ENCODE measurements at regions not wholly inside any gene's neighbourhood (a gene's known extent, or its start where the extent isn't known, plus 50 kb on each side); places are given as distances from the start of the nearest gene placed in this dataset.

GRCh38 chr1:5492846-5493245, 499.4 kb downstream of the NPHP4 start:
- DNase-seq, result no peak

GRCh38 chr1:5491207-5491904, 500.9 kb downstream of the NPHP4 start:
- no peak for DNase-seq

- DNase-seq, result no peak
Measured at GRCh38 chr1:5490635-5491034, 501.6 kb downstream of the NPHP4 start.

GRCh38 chr1:5488448-5488847, 503.8 kb downstream of the NPHP4 start:
- DNase-seq, result no peak

- no peak for DNase-seq
Measured at GRCh38 chr1:5485968-5486696, 506.1 kb downstream of the NPHP4 start.

- DNase-seq, result no peak
Measured at GRCh38 chr1:5485436-5485835, 506.8 kb downstream of the NPHP4 start.

- no peak for DNase-seq
Measured at GRCh38 chr1:5484451-5485165, 507.6 kb downstream of the NPHP4 start.

GRCh38 chr1:5481889-5482288, 510.3 kb downstream of the NPHP4 start:
- no peak for DNase-seq

- no peak for DNase-seq
Measured at GRCh38 chr1:5480906-5481305, 511.3 kb downstream of the NPHP4 start.

- DNase-seq, result no peak
Measured at GRCh38 chr1:5479876-5480646, 512.2 kb downstream of the NPHP4 start.

GRCh38 chr1:5478961-5479360, 513.3 kb downstream of the NPHP4 start:
- no peak for DNase-seq

- DNase-seq, result no peak
Measured at GRCh38 chr1:5478156-5478695, 514.0 kb downstream of the NPHP4 start.

- no peak for DNase-seq
Measured at GRCh38 chr1:5477716-5478115, 514.5 kb downstream of the NPHP4 start.

GRCh38 chr1:5475572-5475971, 516.7 kb downstream of the NPHP4 start:
- DNase-seq, result no peak

- no peak for DNase-seq
Measured at GRCh38 chr1:5473268-5473667, 519.0 kb downstream of the NPHP4 start.

- no peak for DNase-seq
Measured at GRCh38 chr1:5466487-5466886, 525.7 kb downstream of the NPHP4 start.

- DNase-seq, result no peak
Measured at GRCh38 chr1:5465281-5465711, 526.9 kb downstream of the NPHP4 start.

- DNase-seq, result no peak
Measured at GRCh38 chr1:5464366-5464765, 527.9 kb downstream of the NPHP4 start.

GRCh38 chr1:5460974-5461373, 531.3 kb downstream of the NPHP4 start:
- DNase-seq, result no peak

GRCh38 chr1:5459839-5460610, 532.2 kb downstream of the NPHP4 start:
- DNase-seq, result no peak

- DNase-seq, result no peak
Measured at GRCh38 chr1:5458248-5458647, 534.0 kb downstream of the NPHP4 start.
